Non-pigmented ciliary epithelial cell (primary cell): ENCODE measurements at regions not wholly inside any gene's neighbourhood (a gene's known extent, or its start where the extent isn't known, plus 50 kb on each side); places are given as distances from the start of the nearest gene placed in this dataset.

ENCODE experiments used
- DNase-seq: peaks from one replicate; pipeline ENCODE4 v3.0.0-alpha.2; 2010; ENCODE audit warnings: low read depth

DNA sequence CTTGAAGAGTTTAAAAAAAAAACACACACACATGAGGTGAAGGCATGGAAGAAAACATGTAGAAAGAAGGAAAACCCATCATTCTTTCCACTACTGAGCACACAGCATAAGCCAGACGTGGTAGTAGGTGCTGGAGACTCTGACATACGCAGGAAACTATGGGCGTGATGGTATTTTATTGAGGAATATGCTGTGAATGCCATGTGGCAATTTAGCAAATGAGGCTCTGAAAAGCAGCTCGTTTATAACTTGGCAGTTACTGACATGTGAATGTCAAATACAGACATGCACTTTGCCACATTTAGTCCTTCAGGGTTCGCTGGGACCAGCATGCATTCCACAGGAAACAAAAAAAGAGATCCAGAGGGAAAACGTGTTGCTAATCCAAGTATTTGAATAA lies 74.3 kb upstream of the IFNAR2 start:
- no peak for DNase-seq

GRCh38 chr21:33157303-33157702 lies 72.4 kb upstream of the IFNAR2 start:
- no peak for DNase-seq

GRCh38 chr21:33158654-33159053 lies 71.1 kb upstream of the IFNAR2 start:
- DNase-seq, result no peak

GRCh38 chr21:33162436-33162951 lies 67.2 kb upstream of the IFNAR2 start:
- DNase-seq, result no peak

GRCh38 chr21:33168886-33169285 lies 60.9 kb upstream of the IFNAR2 start:
- no peak for DNase-seq

GRCh38 chr21:33169359-33169758 lies 60.4 kb upstream of the IFNAR2 start:
- no peak for DNase-seq

- no peak for DNase-seq
Measured at GRCh38 chr21:33171616-33172169, 58.0 kb upstream of the IFNAR2 start.

DNA sequence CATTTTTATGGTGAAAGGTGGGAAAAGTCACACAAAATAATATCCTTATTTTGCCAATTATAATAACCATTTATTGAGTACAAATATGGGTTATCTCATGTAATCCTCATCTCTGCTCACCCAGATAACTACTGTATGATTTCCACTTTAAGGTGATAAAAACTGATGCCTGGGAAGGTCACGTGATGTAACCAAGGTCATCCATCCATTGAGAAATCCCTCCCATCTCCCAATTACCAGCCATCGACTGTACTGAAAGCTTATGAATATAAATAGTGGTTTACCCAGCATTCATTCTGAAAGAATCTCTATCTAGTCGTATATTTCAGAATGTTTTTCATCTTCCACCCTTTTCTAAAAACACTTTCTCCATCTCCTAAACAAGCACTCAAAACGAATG lies 55.0 kb upstream of the IFNAR2 start:
- no peak for DNase-seq
